ENCODE measurements at regions not wholly inside any gene's neighbourhood (a gene's known extent, or its start where the extent isn't known, plus 50 kb on each side); places are given as distances from the start of the nearest gene placed in this dataset.
"Not testable (repeated sequence)": the region's sequence is repeated elsewhere in the genome, so short reads cannot be mapped to it uniquely, and the experiment has no call there.

DNA sequence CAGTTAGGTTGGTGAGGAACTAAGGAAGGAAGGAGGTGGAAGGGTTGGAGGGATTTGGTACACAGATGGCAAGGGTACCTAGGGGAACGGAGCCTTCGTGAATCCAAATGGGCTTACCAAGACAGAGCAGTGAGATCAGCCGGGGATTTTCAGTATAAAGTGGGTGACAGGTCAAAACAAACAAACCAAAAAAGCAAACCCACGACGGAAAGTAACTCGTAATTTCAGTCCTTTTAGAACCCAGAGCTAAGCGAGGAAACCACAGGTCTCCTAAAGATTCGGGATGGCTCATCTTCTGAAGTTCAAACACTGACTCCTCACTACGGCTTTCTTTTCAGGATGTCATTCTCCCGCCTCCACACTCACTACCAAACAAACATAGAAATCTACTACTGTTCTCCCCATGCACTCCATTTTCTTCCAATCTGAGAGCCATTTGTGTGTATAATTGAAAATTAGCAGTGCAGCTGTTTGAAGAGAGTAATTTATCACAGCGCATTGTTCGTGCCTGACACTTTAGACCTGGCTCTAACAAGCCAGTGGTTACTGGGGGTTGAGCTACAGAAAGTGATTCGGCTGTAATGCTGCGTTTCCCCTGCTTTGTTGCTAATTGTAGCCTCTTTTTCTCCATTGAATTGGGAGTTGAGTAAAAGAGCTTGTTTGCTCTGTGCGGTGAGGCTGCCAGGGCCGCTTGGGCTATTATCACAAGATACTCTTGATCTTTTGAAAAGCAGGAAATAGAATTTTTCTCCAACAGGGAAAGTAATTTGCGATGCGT, 64.7 kb upstream of the CCDC39 start:
- DNase-seq: no peak

DNA sequence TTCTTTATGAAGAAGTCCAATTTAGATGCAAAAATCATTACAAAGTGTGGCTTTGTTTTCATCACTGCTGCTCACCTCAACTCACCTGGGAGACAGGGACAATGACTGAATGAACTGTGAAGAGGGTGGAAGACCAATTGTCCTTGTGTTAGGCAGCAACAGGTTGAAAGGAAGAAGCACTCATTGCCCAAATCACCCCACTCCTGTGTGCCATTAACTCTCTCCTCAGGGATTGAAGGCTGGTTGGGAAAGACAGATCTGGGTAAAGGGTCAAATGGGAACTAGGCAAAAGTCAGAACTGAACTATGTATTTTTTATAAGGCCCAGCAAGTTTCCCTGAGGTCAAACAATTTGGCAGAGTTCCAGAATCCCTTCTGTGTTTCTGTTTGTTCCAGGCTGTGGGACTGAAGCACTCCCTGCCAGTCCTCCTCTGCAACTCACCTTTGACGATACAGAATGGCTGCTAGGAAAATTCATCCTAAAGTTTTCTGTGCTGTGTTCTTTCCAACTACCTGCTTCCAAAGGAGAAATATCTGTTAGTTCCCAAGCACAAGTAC, 68.6 kb upstream of the CCDC39 start:
- DNase-seq: no peak

DNA sequence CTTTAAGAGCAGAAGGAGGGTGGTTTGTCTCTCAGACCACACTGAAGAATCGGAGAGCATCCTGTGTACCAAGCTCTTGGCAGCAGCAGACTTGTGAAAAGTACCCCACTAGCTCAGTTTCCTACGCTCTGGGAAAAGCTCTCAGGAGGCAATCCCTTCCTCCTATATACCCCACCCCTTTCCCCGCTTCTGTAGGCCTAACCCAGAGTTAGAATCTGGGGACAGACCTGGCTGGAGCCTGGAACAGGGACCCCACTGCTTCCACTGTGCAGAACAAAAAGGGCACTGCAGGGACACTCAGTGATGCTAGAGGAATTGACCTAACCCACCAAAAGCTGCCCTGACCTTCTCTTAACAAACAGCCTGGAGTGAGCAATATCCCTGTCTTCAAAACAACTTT, 70.0 kb upstream of the CCDC39 start:
- DNase-seq: no peak

DNA sequence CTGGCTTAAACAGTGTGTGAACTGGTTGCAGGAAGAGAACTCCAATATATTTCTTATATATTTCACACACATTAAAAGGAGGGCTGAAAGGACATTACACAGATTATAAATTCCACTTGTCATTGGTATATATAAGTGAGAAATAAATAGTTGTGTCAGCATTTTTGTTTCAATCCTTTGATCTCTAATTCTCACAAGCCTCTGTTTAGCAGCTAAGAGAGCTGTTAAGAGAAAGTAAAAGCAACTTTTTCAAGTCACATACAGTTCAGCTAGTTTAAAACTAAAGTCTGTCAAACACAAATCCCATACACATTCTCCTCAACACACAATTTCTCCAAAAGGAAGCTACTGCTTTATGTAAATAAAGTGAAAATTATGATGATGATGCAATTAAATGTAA, 70.5 kb upstream of the CCDC39 start:
- no peak for DNase-seq

DNA sequence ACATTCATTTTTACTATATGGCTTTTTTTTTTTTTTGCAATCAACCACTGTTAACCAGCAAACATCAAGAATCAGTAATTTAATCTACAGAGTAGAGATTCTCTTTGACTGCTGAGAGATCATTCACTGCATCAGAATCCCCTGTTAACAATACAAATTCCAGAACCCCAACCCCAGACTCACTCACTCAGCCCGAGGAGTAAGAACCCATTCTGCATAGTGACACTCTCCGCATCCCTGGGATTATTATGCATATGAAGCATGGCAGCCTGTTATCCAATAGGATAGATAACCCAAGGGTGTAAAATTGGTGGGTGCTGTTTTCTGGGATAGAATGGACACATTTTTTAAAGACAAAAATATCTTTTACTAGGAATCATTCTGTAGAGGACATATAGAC, 76.3 kb upstream of the CCDC39 start:
- no peak for DNase-seq

DNA sequence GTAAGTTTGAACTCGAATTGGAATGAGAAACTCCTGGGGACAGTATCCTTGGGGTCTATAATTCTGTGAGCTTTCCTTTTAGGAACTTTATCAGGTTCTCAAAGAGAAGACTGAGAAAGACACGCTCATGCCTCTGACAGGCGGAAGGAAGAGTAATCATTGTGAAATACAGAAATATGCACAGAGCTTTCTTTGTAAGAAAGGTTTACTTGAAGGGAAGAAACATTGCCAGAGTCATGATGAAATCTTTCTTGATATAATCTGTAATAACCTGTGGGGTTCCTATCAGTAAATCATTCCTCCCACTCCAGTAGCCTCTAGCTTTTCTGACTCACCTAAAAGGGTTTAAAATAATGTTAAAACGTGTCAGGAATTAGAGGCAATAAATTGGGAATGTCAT, 83.6 kb upstream of the CCDC39 start:
- DNase-seq: no peak

DNA sequence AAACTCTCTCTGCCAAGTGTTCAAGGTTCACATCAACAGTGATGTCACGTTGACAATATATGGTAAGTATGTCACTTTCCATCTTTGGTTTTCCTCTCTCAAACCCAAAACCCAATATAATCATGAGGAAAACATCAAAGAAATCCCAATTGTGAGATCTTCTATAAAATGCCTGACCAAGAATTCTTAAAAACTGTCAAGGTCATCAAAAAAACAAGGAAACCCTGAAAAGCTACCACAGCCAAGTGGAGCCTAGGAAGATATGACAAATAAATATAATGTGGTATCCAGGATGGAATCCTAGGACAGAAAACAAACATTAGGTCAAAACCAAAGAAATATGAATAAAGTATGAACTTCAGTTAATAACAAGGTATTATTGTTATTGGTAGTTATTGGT, 85.2 kb upstream of the CCDC39 start:
- no peak for DNase-seq

DNA sequence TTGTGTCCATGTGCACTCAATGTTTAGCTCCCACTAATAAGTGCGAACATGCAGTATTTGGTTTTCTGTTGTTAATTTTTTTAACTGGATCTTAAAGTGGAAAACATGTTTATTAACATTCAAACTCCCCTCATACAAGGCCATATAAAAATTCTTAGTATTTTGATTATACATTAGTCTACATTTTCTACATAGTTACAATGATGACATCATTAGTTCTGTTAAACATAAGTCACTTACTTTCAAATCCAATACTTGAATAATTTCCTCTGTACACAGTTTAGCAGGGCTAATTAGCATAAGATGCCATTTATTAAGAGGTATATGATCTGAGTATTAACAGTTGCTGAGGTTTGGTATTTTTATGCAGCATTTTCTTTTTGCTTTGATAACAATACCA, 91.3 kb upstream of the CCDC39 start:
- no peak for DNase-seq

DNA sequence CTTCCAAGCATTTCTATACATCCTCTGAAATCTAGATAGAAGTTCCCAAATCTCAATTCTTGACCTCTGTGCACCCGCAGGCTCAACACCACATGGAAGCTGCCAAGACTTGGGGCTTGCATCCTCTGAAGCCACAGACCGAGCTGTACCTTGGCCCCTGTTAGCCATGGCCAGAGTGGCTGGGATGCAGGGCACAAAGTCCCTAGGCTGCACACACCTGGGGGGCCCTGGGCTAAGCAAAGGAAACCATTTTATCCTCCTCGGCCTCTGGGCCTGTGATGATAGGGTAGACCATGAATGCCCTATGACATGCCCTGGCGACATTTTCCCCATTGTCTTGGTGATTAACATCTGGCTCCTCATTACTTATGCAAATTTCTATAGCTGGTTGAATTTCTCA, 97.1 kb upstream of the CCDC39 start:
- no peak for DNase-seq

DNA sequence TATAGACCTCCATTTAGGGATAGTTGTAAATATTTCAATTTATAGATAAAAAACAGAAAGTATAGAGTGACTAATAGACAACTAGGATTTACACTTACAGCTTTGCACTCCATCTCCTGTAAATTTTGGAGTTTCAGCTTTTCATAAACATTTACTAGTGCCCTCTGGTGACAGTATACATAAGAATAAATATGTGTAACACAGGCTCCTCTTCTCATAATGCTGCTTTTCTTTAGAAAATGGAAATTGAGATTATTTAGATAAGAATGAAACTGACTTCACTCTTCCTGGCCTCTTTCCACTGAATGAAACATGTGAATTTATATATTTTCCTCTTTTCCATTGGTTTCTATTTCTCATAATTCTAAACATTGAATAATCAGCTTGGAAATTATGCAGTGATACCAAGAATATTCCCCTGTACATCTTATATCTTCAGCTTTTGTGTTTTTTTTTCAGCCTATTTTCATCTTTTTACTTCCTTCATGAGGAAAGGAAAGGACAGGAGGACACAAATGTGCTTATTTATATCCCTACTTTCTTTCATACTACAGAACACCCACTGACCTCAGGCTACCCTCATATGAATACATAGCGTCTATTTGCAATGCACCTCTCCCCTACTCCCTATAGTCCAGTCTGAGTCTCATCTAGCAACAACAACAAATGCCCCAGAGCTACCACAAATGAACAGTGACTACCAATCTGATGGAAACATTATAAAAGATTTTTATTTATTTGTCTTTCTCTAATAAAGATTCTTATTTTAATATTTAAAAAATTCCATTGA, 103.1 kb upstream of the CCDC39 start:
- peak in 1 of 2 experiments; percentile 20 for DNase-seq

DNA sequence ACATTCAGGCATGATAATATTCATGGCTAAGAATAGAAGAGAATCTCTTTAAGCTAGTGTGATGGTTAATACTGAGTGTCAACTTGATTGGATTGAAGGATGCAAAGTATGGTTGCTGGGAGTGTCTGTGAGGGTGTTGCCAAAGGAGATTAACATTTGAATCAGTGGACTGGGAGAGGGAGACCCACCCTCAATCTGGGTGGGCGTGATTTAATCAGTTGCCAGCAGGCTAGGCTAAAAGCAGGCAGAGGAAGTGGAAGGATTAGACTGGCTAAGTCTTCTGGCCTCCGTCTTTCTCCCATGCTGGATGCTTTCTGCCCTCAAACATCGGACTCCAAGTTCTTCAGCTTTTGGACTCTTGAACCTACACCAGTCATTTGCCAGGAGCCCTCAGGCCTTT, 106.9 kb upstream of the CCDC39 start:
- not testable (repeated sequence) for DNase-seq

DNA sequence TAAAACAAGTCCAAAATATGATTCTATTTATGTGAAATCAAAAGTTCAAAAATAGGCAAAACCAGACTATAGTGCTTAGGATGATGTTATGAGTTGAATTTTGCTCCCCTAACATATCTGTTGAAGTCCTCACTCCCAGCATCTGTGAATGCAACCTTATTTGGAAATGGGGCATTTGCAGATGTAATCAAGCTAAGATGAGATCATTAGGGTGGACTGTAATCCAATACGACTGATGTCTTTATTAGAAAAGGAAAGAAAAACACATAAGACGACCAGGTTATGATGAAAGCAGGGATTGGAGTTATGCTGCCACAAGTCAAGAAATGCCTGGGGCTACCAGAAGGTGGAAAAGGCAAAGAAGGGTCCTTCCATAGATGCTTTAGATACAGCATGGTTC, 110.5 kb upstream of the CCDC39 start:
- DNase-seq: no peak

DNA sequence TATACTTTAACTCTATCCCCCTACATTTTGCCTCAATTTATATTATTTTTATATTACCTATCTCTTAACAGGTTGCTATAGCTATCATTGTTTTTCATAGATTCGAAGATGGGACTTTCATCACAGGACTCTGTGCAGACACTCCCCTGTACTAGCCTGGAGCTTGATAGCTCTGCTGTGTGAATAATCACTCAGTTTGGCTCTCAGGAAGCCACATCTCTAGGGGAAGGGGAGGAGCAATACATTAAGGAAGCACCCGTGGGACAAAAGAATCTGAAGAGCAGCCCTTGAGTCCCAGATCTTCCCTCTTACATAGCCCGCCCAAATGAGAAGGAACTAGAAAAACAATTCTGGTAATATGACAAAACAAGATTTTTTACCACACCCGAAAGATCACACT, 114.3 kb upstream of the FXR1 start:
- no peak for DNase-seq

DNA sequence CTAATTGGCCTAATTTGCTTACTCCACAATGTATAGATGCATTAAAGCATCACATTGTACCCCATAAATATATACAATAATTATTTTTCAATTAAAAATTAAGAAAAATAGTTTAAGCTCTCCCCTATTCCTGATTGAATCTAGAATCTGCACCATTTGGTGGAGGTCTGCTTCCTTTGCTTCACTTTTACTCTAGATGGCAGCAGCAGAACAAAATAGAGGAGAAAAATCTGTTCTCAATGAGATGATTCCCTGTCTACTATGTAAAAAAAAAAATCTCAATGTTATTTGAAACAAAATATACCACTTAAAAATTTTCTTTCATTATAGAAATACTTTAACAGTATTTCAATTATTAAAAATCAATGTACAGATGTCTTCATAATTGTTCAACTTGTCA, 109.6 kb upstream of the FXR1 start:
- DNase-seq: peak in 1 of 2 experiments; percentile 54

DNA sequence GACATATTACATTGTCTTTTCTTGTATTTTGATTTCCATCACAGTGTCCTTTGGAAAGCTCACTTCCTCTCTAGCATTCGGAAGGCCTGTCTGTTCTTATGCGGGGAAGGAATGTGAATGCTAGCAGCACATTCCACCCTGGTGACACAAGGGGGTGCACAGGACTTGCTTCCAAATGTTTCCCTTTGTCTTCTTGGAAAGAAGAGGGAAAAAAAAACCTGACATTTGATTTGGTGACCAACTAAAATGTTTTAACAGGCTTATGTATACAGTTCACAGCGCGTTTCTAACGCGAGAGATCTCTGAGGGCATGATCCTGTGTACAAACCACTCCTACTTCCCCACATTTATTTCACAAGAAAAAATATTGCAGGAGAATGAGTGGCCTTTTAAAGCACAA, 107.6 kb upstream of the FXR1 start:
- peak; percentile 10 to 14 for DNase-seq

DNA sequence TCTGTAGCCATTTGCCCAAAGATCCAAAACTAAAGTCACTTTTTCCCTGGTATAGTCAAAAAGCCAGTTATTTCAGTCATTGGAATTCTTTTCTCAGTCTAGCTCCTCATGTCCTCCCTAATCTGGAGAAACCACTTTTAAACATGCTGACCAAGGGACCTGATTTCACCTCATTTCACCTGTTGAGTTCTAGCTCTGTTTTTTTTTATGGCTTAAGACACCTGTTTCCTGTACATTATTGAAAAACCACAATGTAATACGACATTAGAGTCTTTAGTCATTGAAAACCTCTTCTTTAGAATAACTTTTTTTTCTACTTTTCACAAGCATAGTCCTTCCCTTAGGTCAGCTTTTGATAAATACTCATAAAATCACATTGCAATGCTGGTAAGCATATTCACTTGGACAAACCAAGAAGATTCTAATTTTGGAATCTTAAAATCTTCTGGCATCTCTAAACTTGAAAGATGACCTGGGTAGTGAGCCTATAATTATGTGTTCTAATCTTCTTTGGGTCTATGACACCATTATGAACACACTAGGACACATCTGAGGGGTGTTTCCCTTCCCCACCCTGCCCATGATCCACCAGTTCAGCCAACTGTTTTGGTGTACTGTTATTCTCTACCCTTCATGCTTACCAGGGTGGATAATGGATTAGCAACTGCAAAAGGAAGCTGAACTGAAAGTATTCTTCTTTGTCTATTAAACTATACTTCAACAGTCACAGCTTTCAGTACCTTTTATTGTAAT, 103.5 kb upstream of the FXR1 start:
- no peak for DNase-seq

DNA sequence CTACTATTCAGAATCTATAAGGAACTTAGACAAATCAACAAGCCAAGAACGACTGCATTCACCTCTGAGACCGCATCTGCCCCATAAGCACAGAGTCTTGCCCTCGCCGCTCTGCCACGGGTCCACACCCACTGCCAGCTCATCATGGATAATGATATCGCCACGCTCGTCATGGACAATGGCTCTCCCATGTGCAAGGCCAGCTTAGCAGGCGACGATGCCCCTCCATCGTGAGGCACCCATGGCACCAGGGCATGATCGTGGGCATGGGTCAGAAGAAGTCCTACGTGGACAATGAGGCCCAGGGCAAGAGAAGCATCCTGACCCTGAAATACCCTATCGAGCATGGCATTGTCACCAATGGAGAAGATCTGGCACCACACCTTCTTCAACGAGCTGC, 92.1 kb upstream of the FXR1 start:
- DNase-seq: no peak

DNA sequence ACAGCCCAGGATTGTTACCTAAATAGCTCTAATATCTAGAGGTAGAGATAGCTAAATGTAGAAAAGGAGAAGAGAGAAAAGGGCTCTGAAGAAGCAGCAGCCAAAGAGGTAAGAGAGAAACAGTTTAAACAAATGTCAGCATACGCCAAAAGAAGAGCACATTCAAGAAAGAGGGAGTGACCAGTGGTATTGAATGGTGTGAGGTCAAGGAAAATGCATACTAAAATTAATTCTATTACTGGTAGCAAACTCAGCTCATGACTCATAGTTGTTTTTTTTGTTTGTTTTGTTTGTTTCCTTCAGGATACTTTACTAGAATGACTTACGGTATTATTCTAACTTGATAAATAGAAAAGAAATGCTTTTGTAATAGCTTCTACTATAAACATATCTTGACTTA, 86.5 kb upstream of the FXR1 start:
- DNase-seq: peak in 1 of 2 experiments; percentile 6

DNA sequence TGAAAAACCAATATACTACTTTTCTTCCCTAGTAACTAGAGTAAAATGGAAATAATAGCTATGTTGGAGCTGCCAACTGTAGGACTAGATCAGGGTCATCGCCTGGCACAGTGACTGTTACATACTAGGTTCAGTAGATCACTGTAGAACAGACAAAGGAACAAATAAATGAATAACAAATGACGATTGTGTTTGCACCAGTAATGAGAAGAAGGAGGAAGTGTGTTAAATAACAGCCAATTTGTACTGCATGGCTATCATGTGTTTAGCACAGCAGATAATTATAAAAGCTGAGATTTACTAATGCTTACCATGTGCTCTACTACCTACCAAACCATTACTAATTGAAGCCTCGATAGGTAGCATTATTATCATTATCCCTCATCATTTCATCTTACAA, 85.3 kb upstream of the FXR1 start:
- no peak for DNase-seq

DNA sequence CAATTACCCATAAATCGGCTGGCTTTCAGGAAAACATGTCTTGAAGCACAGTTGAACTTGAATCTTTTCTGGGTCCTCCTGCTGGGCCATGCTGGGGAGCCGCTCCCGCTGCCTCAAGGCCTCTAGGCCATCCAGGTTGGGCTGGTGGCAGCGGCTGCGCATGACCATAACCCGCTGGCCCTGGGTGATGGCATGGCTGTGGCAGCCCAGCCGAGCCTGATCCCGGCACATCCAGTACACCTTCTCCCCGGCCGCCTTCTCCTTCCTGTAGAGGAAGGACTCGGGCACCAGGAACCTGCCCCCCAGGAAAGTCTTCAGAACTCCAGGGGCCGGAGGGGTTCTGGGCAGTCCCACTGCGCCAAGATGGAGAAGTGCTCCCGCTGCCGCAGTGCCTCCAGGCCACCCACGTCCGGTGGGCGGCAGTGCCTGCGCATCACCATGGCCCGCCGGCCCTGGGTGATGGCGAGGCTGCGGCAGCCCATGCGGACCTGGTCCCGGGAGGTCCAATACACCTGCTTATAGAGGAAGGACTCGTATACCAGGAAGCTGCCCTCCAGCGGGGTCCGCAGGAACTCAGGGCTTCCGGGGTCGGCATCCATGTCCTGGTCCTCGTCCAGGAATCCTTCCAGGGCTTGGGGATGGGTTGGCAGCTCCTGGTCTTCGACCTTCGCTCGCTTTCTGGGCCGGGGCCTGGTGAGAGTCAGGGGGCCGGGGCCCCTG, 84.3 kb upstream of the FXR1 start:
- DNase-seq: no peak

DNA sequence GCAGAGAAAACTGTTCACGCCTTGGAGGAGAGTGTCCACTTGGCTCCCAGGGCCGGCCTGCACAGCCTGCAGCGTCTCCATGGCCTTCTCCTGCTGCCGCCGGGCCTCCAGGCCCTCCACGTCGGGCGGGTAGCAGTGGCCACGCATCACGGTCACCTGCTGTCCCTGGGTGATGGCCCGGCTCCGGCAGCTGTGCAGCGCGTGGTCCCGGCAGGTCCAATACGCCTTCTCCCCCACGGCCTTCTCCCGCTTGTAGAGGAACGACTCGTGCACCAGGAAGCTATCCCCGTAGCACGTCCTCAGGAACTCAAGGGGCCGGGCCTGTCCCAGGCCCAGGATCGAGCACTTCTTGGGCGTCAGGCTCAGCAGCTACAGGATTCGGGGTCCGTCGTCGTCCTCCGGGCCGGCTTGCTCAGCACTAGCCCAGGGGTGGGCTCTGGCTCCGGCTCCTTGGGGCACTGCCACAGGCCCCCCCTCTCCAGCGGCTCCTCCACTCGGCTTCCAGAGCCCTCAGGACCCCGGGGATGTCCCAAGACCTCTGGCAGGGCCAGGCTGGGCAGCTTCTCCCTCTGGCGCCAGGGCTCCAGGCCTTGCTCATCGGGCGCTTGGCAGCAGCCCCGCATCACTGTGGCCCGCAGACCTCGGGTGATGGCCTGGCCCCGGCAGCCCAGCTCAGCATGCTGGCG, 83.6 kb upstream of the FXR1 start:
- no peak for DNase-seq

Data from SW 1271 (cell line).